Osteoblast (primary cell): ENCODE measurements at regions not wholly inside any gene's neighbourhood (a gene's known extent, or its start where the extent isn't known, plus 50 kb on each side); places are given as distances from the start of the nearest gene placed in this dataset.

Source experiments
- DNase-seq: peaks from one replicate; pipeline ENCODE4 v3.0.0; 2011; ENCODE audit warnings: low spot score, mixed read lengths; ENCODE audit not compliant: insufficient read length; ENCODE audit errors: missing footprints
- H2AFZ ChIP-seq: 2 replicates; pipeline ENCODE4 v1.6.0; 2011; ENCODE audit warnings: mild to moderate bottlenecking, low read length
- H3K27ac ChIP-seq: 2 replicates; pipeline ENCODE4 v1.5.1; 2011; ENCODE audit warnings: mild to moderate bottlenecking, low read depth, low read length, moderate library complexity
- H3K27me3 ChIP-seq: 2 replicates; pipeline ENCODE4 v1.6.0; 2012; ENCODE audit warnings: mild to moderate bottlenecking, control low read depth, inconsistent platforms, low read length, moderate library complexity; ENCODE audit not compliant: insufficient read depth
- H3K36me3 ChIP-seq: 2 replicates; pipeline ENCODE4 v1.5.1; 2011; ENCODE audit warnings: mild to moderate bottlenecking, low read length, control low read depth, moderate library complexity; ENCODE audit not compliant: insufficient read depth
- H3K4me1 ChIP-seq: 2 replicates; pipeline ENCODE4 v1.5.1; 2011; ENCODE audit warnings: mild to moderate bottlenecking, low read length, control low read depth, moderate library complexity; ENCODE audit not compliant: insufficient read depth
- H3K4me2 ChIP-seq: 2 replicates; pipeline ENCODE4 v1.6.0; 2011; ENCODE audit warnings: mild to moderate bottlenecking, low read length; ENCODE audit not compliant: insufficient read depth
- H3K4me3 ChIP-seq: fragments of 200-600 bp; sonication (generic); 3 replicates; pipeline ENCODE4 v1.5.1; 2012; ENCODE audit warnings: mild to moderate bottlenecking, low read length, inconsistent platforms; ENCODE audit not compliant: insufficient read depth
- H3K79me2 ChIP-seq: 2 replicates; pipeline ENCODE4 v1.6.0; 2012; ENCODE audit warnings: mild to moderate bottlenecking, low read length, control low read depth, inconsistent platforms; ENCODE audit not compliant: insufficient read depth
- H3K9me3 ChIP-seq: 2 replicates; pipeline ENCODE4 v1.5.1; 2011; ENCODE audit warnings: low read depth, low read length, control low read depth
- H4K20me1 ChIP-seq: 2 replicates; pipeline ENCODE4 v1.6.0; 2012; ENCODE audit warnings: mild to moderate bottlenecking, low read length, control low read depth; ENCODE audit not compliant: insufficient read depth
- CTCF ChIP-seq: IDR thresholded peaks from 2 replicates; pipeline ENCODE4 v1.5.1; 2011; ENCODE audit warnings: mild to moderate bottlenecking, low read depth, low read length, moderate library complexity; ENCODE audit errors: extremely low read depth

DNA sequence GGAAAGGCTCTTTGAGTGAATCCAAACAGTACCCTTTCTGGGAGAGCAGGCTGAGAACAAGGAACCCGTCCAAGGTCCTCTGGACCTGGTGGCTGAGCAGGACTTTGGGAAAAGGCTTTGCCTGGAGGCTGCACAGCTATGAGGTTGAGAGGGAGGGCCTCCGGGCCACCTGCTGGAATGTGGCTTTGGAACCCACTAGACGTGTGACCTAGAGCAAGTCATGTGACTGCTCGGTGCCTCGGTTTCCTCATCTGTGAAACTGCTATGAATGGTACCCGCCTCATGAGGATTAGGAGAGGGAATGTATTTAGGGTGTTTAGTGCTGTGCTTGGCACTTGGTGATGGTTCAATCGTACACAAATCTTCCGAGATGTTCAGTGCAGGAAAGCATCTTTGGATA lies 50.4 kb downstream of the HAPSTR1 start:
- H3K36me3 ChIP-seq, result no peaks in the 10 kb centered on the region
- no peak overlapping the region for H3K4me2 ChIP-seq
- H3K79me2 ChIP-seq, result no peaks in the 10 kb centered on the region
- H3K4me1 ChIP-seq, result peaks cover 3% of the 10 kb centered on the region
- TF ChIP-seq CTCF, result no peak
- no peaks in the 10 kb centered on the region for H3K27me3 ChIP-seq
- no peak for DNase-seq
- H3K9me3 ChIP-seq, result no peaks in the 10 kb centered on the region
- peaks cover 8% of the 10 kb centered on the region for H4K20me1 ChIP-seq
- no peak overlapping the region for H3K27ac ChIP-seq
- H3K4me3 ChIP-seq, result no peak overlapping the region
- no peak overlapping the region for H2AFZ ChIP-seq

- H3K4me2 ChIP-seq, result no peak overlapping the region
- H3K36me3 ChIP-seq, result no peaks in the 10 kb centered on the region
- H3K79me2 ChIP-seq, result no peaks in the 10 kb centered on the region
- H3K27me3 ChIP-seq, result no peaks in the 10 kb centered on the region
- no peak for DNase-seq
- no peaks in the 10 kb centered on the region for H3K9me3 ChIP-seq
- H4K20me1 ChIP-seq, result no peaks in the 10 kb centered on the region
- H3K4me1 ChIP-seq, result no peaks in the 10 kb centered on the region
- no peak overlapping the region for H3K4me3 ChIP-seq
- H2AFZ ChIP-seq, result no peak overlapping the region
- H3K27ac ChIP-seq, result no peak overlapping the region
- TF ChIP-seq CTCF, result no peak
Observed at GRCh38 chr16:9144106-9144505, 52.7 kb downstream of the HAPSTR1 start.

GRCh38 chr16:9148374-9149015 lies 57.1 kb downstream of the HAPSTR1 start:
- TF ChIP-seq CTCF, result no peak
- no peak for DNase-seq
- no peaks in the 10 kb centered on the region for H3K36me3 ChIP-seq
- no peak overlapping the region for H3K4me3 ChIP-seq
- H2AFZ ChIP-seq, result no peak overlapping the region
- H3K4me2 ChIP-seq, result no peak overlapping the region
- no peaks in the 10 kb centered on the region for H3K27me3 ChIP-seq
- no peaks in the 10 kb centered on the region for H3K9me3 ChIP-seq
- no peaks in the 10 kb centered on the region for H4K20me1 ChIP-seq
- no peak overlapping the region for H3K27ac ChIP-seq
- H3K79me2 ChIP-seq, result no peaks in the 10 kb centered on the region
- H3K4me1 ChIP-seq, result no peaks in the 10 kb centered on the region

DNA sequence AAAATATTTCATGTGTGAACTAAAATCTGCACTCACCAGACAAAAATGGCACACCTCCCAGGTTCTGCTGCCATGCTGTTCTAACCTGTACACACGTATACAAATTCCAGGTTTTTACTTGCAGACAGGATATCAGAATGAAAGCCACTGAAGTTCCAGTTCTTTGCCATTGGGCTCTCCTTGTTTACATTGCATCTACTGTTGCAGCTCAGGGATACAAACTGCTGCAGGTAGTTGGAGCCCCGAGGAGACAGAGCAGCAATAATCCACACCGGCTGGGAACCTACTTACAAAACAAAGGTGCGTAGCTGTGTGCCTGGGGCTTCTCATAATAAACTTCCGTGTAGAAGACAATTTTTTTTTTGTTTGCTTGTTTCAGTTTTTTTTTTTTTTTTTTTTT lies 59.6 kb downstream of the HAPSTR1 start:
- no peak for TF ChIP-seq CTCF
- H3K27ac ChIP-seq, result no peak overlapping the region

More for the DNA sequence above, 59.6 kb downstream of the HAPSTR1 start:
- DNase-seq, result no peak
- no peak overlapping the region for H2AFZ ChIP-seq
- no peaks in the 10 kb centered on the region for H3K4me1 ChIP-seq
- no peaks in the 10 kb centered on the region for H3K9me3 ChIP-seq
- no peaks in the 10 kb centered on the region for H3K79me2 ChIP-seq
- H3K36me3 ChIP-seq, result no peaks in the 10 kb centered on the region
- H3K27me3 ChIP-seq, result no peaks in the 10 kb centered on the region
- H4K20me1 ChIP-seq, result no peaks in the 10 kb centered on the region
- H3K4me3 ChIP-seq, result no peak overlapping the region
- H3K4me2 ChIP-seq, result no peak overlapping the region
